SK-N-SH (cell line): ENCODE measurements at regions not wholly inside any gene's neighbourhood (a gene's known extent, or its start where the extent isn't known, plus 50 kb on each side); places are given as distances from the start of the nearest gene placed in this dataset.

ENCODE experiments used
- CTCF ChIA-PET: fragments of 300-600, 350-600 bp; formaldehyde crosslinking; extraction: SDS; loops from one replicate; lab custom pipeline; 2021; lab: Yijun Ruan, JAX
- POLR2A ChIA-PET: fragments of 350-600 bp; sonication (Branson Sonifier 250); formaldehyde crosslinking; extraction: SDS; loops from one replicate; lab custom pipeline; 2020; ENCODE audit warnings: antibody characterized with exemption, inconsistent platforms; lab: Yijun Ruan, JAX
- DNase-seq: peaks from one replicate; pipeline ENCODE4 v3.0.0; 2012
- H2AFZ ChIP-seq: fragments of 200-600 bp; sonication (generic); 2 replicates; pipeline ENCODE4 v1.8.1; 2016; ENCODE audit warnings: antibody characterized with exemption, mild to moderate bottlenecking, low read depth
- H3F3A ChIP-seq: fragments of 200-600 bp; sonication (generic); replicated peaks from 2 replicates; pipeline ENCODE3; 2016; ENCODE audit warnings: antibody characterized with exemption, mild to moderate bottlenecking; ENCODE audit not compliant: insufficient read depth
- H3K27ac ChIP-seq, 2 experiments: fragments of 200-500 bp in 1 of 2; fragments of 200-600 bp in 1 of 2; sonication (Bioruptor generic) in 1 of 2; sonication (generic), shearing (Covaris generic) in 1 of 2; 2 replicates each; pipeline versions ENCODE4 v1.5.1 to v1.6.1; 2014 to 2016; ENCODE audit warnings: low read depth in 2 of 2, inconsistent platforms in 1 of 2, low read length in 1 of 2, mild to moderate bottlenecking in 1 of 2, mixed read lengths in 1 of 2
- H3K27me3 ChIP-seq: fragments of 200-600 bp; sonication (generic), shearing (Covaris generic); 2 replicates; pipeline ENCODE4 v1.6.1; 2016; ENCODE audit warnings: mixed run types; ENCODE audit not compliant: insufficient read depth
- H3K36me3 ChIP-seq, 2 experiments: fragments of 200-500 bp in 1 of 2; fragments of 200-600 bp in 1 of 2; sonication (Bioruptor generic) in 1 of 2; sonication (generic) in 1 of 2; replicated peaks in 1 of 2; 2 replicates each; pipeline versions ENCODE3 to v1.5.1; 2014 to 2016; ENCODE audit warnings: low read length in 1 of 2, mild to moderate bottlenecking in 1 of 2; ENCODE audit not compliant: insufficient read depth in 2 of 2, control insufficient read depth in 1 of 2
- H3K4me1 ChIP-seq, 2 experiments: fragments of 200-500 bp in 1 of 2; fragments of 200-600 bp in 1 of 2; sonication (Bioruptor generic) in 1 of 2; sonication (generic), shearing (Covaris generic) in 1 of 2; 2 replicates each; pipeline versions ENCODE4 v1.5.1 to v1.6.1; 2014 to 2016; ENCODE audit warnings: low read depth in 1 of 2, low read length in 1 of 2, mixed run types in 1 of 2; ENCODE audit not compliant: insufficient read depth in 2 of 2, control insufficient read depth in 1 of 2
- H3K4me2 ChIP-seq: fragments of 200-600 bp; sonication (generic), shearing (Covaris generic); 2 replicates; pipeline ENCODE4 v1.6.1; 2017; ENCODE audit warnings: mixed run types
- H3K4me3 ChIP-seq, 2 experiments: fragments of 200-500 bp in 1 of 2; fragments of 200-600 bp in 1 of 2; sonication (Bioruptor generic) in 1 of 2; sonication (generic), shearing (Covaris generic) in 1 of 2; 2 replicates each; pipeline versions ENCODE4 v1.5.1 to v1.8.1; 2014 to 2016; ENCODE audit warnings: low read depth in 2 of 2, inconsistent platforms in 1 of 2, low read length in 1 of 2, mild to moderate bottlenecking in 1 of 2, mixed read lengths in 1 of 2, moderate library complexity in 1 of 2
- H3K79me2 ChIP-seq: fragments of 200-600 bp; sonication (generic); 2 replicates; pipeline ENCODE4 v1.8.1; 2017; ENCODE audit warnings: mild to moderate bottlenecking; ENCODE audit not compliant: insufficient read depth
- H3K9ac ChIP-seq: fragments of 200-600 bp; sonication (generic); 2 replicates; pipeline ENCODE4 v1.6.1; 2017; ENCODE audit warnings: mixed run types
- H3K9me2 ChIP-seq: fragments of 200-600 bp; sonication (generic); 2 replicates; pipeline ENCODE4 v1.6.1; 2017; ENCODE audit warnings: mixed run types
- H3K9me3 ChIP-seq: fragments of 200-600 bp; sonication (generic); 2 replicates; pipeline ENCODE4 v1.6.1; 2017; ENCODE audit warnings: mixed run types, mild to moderate bottlenecking, moderate library complexity
- H4K20me1 ChIP-seq: fragments of 200-600 bp; sonication (generic); 2 replicates; pipeline ENCODE4 v1.6.1; 2017; ENCODE audit warnings: mild to moderate bottlenecking, mixed run types; ENCODE audit not compliant: insufficient read depth
- CTCF ChIP-seq: fragments of 200-600 bp; sonication (generic); IDR thresholded peaks from 2 replicates; pipeline ENCODE4 v1.6.1; 2017; ENCODE audit warnings: antibody characterized with exemption, mild to moderate bottlenecking, moderate library complexity
- EZH2phosphoT487 ChIP-seq: fragments of 200-600 bp; sonication (generic); IDR thresholded peaks from 2 replicates; pipeline ENCODE4 v1.6.1; 2017; ENCODE audit warnings: low read depth, mixed run types, mild to moderate bottlenecking, antibody characterized with exemption, moderate library complexity, borderline replicate concordance
- FOSL2 ChIP-seq: IDR thresholded peaks from 2 replicates; pipeline ENCODE4 v1.4.0; 2012; ENCODE audit warnings: low read depth, mild to moderate bottlenecking, moderate library complexity, borderline replicate concordance
- GATA2 ChIP-seq: sonication (generic); formaldehyde crosslinking; IDR thresholded peaks from 2 replicates; pipeline ENCODE4 v1.5.0; 2020; ENCODE audit warnings: mild to moderate bottlenecking, missing genetic modification reagents
- IRF3 ChIP-seq: fragments of 150-350 bp; IDR thresholded peaks from 2 replicates; pipeline ENCODE4 v1.6.1; 2016; ENCODE audit warnings: mild to moderate bottlenecking, low read depth, low read length
- NFIC ChIP-seq: IDR thresholded peaks from 2 replicates; pipeline ENCODE4 v1.4.0; 2012; ENCODE audit warnings: borderline replicate concordance
- RAD21 ChIP-seq: IDR thresholded peaks from 2 replicates; pipeline ENCODE4 v1.6.1; 2012; ENCODE audit warnings: mild to moderate bottlenecking, low read length
- RFX5 ChIP-seq: IDR thresholded peaks from 2 replicates; pipeline ENCODE4 v1.6.1; 2012; ENCODE audit warnings: mild to moderate bottlenecking, improper control_type of control experiment, low read length
- RXRA ChIP-seq: IDR thresholded peaks from 2 replicates; pipeline ENCODE4 v1.4.0; 2012; ENCODE audit warnings: low read depth, mild to moderate bottlenecking, borderline replicate concordance
- SMC3 ChIP-seq: IDR thresholded peaks from 2 replicates; pipeline ENCODE4 v1.6.1; 2012; ENCODE audit warnings: low read depth, low read length, improper control_type of control experiment
- TCF12 ChIP-seq: IDR thresholded peaks from 2 replicates; pipeline ENCODE4 v1.4.0; 2012
- USF1 ChIP-seq: IDR thresholded peaks from 2 replicates; pipeline ENCODE4 v1.4.0; 2012; ENCODE audit warnings: low read depth, borderline replicate concordance
- YY1 ChIP-seq: IDR thresholded peaks from 2 replicates; pipeline ENCODE4 v1.4.0; 2012; ENCODE audit warnings: low read depth, mild to moderate bottlenecking
- ZBTB33 ChIP-seq: IDR thresholded peaks from 2 replicates; pipeline ENCODE4 v1.4.0; 2012; ENCODE audit warnings: low read depth, borderline replicate concordance
- WGBS: methylation state at CpG from one replicate; pipeline ENCODE4 v1.1.6; 2017; ENCODE audit warnings: low lambda C conversion rate; 5-methylcytosine and 5-hydroxymethylcytosine counted together

GRCh38 chr11:42647993-42648392, 663.8 kb upstream of the API5 start (continued):
- TF ChIP-seq CTCF: no peak

- Histone ChIP-seq H3K36me3 (no peaks in the 10 kb centered on the region), H3K4me3 (no peak overlapping the region), H3K27me3 (no peaks in the 10 kb centered on the region), H4K20me1 (no peaks in the 10 kb centered on the region), H3K27ac (no peak overlapping the region), H3F3A (no peaks in the 10 kb centered on the region), H2AFZ (no peak overlapping the region), H3K9ac (no peak overlapping the region), H3K9me2 (no peaks in the 10 kb centered on the region), H3K4me1 (no peaks in the 10 kb centered on the region), H3K9me3 (no peaks in the 10 kb centered on the region), H3K4me2 (no peak overlapping the region), H3K79me2 (no peaks in the 10 kb centered on the region)
- POLR2A ChIA-PET: interaction anchor here (0.7 kb wide), 1 partner anchor 26 kb away, joined by 3 read pairs; no protein-coding TSS in a partner anchor
- CTCF ChIA-PET: interaction anchor here (1.3 kb wide), 1 partner anchor 17 kb away, joined by 3 read pairs; no protein-coding TSS in a partner anchor
- no peak for DNase-seq
- TF ChIP-seq RAD21 (no peak), GATA2 (CRISPR knock-in tag) (no peak), CTCF (no peak), NFIC (no peak)
Observed at GRCh38 chr11:42651621-42652020, 660.2 kb upstream of the API5 start.

- Histone ChIP-seq H3K9me2 (no peaks in the 10 kb centered on the region), H3K9ac (no peak overlapping the region), H3K4me2 (no peak overlapping the region), H3K36me3 (no peaks in the 10 kb centered on the region), H3K4me1 (no peaks in the 10 kb centered on the region), H3K27me3 (no peaks in the 10 kb centered on the region), H2AFZ (no peak overlapping the region), H3K4me3 (no peak overlapping the region), H3K27ac (no peak overlapping the region), H3K79me2 (no peaks in the 10 kb centered on the region), H4K20me1 (no peaks in the 10 kb centered on the region), H3F3A (no peaks in the 10 kb centered on the region), H3K9me3 (no peaks in the 10 kb centered on the region)
- no peak for DNase-seq
- ChIA-PET POLR2A (no interaction called here), CTCF (interaction anchor here (1.5 to 2.2 kb wide), 2 partner anchors 15 to 26 kb away, joined by 5 to 8 read pairs; no protein-coding TSS in a partner anchor)
- TF ChIP-seq EZH2phosphoT487 (no peak), TCF12 (no peak), IRF3 (no peak), YY1 (no peak), SMC3 (no peak), USF1 (no peak), RAD21 (no peak), RFX5 (no peak), ZBTB33 (no peak), RXRA (no peak), NFIC (no peak), FOSL2 (no peak)
- 3% methylated on average over 3 of the region's 3 CpGs for WGBS
Observed at GRCh38 chr11:42657169-42657568, 654.6 kb upstream of the API5 start.
